ENCODE measurements at regions not wholly inside any gene's neighbourhood (a gene's known extent, or its start where the extent isn't known, plus 50 kb on each side); places are given as distances from the start of the nearest gene placed in this dataset.

- TF ChIP-seq, protein P1, sequence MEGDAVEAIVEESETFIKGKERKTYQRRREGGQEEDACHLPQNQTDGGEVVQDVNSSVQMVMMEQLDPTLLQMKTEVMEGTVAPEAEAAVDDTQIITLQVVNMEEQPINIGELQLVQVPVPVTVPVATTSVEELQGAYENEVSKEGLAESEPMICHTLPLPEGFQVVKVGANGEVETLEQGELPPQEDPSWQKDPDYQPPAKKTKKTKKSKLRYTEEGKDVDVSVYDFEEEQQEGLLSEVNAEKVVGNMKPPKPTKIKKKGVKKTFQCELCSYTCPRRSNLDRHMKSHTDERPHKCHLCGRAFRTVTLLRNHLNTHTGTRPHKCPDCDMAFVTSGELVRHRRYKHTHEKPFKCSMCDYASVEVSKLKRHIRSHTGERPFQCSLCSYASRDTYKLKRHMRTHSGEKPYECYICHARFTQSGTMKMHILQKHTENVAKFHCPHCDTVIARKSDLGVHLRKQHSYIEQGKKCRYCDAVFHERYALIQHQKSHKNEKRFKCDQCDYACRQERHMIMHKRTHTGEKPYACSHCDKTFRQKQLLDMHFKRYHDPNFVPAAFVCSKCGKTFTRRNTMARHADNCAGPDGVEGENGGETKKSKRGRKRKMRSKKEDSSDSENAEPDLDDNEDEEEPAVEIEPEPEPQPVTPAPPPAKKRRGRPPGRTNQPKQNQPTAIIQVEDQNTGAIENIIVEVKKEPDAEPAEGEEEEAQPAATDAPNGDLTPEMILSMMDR (IDR thresholded peaks at IDR 0.05; ENCODE audit: insufficient read depth, low read length, poor library complexity, severe bottlenecking), result no peak
- Histone ChIP-seq H3K27me3 (ENCODE audit: control insufficient read depth, insufficient read depth, low read length) (no peaks in the 10 kb centered on the region), H3K4me3 (ENCODE audit: low read depth, low read length) (no peak overlapping the region), H3K36me3 (ENCODE audit: control insufficient read depth, insufficient read depth, low read length) (no peaks in the 10 kb centered on the region)
- DNase-seq (ENCODE audit: low read depth), result no peak
Observed at GRCh38 chr18:65081786-65082185, 669.0 kb upstream of the CDH7 start.

- Histone ChIP-seq H3K27me3 (ENCODE audit: control insufficient read depth, insufficient read depth, low read length) (no peaks in the 10 kb centered on the region), H3K36me3 (ENCODE audit: control insufficient read depth, insufficient read depth, low read length) (no peaks in the 10 kb centered on the region), H3K4me3 (ENCODE audit: low read depth, low read length) (no peak overlapping the region)
- DNase-seq (ENCODE audit: low read depth), result no peak
- TF ChIP-seq, protein P1 (IDR thresholded peaks at IDR 0.05; ENCODE audit: insufficient read depth, low read length, poor library complexity, severe bottlenecking), result no peak
Observed at GRCh38 chr18:65073060-65073550, 677.7 kb upstream of the CDH7 start.

- TF ChIP-seq, protein P1 (IDR thresholded peaks at IDR 0.05; ENCODE audit: insufficient read depth, low read length, poor library complexity, severe bottlenecking), result no peak
- H3K27me3 ChIP-seq (ENCODE audit: control insufficient read depth, insufficient read depth, low read length), result no peaks in the 10 kb centered on the region
- no peaks in the 10 kb centered on the region for H3K36me3 ChIP-seq (ENCODE audit: control insufficient read depth, insufficient read depth, low read length)
- no peak overlapping the region for H3K4me3 ChIP-seq (ENCODE audit: low read depth, low read length)
- no peak for DNase-seq (ENCODE audit: low read depth)
Observed at GRCh38 chr18:65057439-65058083, 693.3 kb upstream of the CDH7 start.

GRCh38 chr18:65056575-65056974 is 694.2 kb upstream of the CDH7 start:
- Histone ChIP-seq H3K27me3 (ENCODE audit: control insufficient read depth, insufficient read depth, low read length) (no peaks in the 10 kb centered on the region), H3K4me3 (ENCODE audit: low read depth, low read length) (no peak overlapping the region), H3K36me3 (ENCODE audit: control insufficient read depth, insufficient read depth, low read length) (no peaks in the 10 kb centered on the region)
- no peak for DNase-seq (ENCODE audit: low read depth)
- TF ChIP-seq, protein P1 (IDR thresholded peaks at IDR 0.05; ENCODE audit: insufficient read depth, low read length, poor library complexity, severe bottlenecking), result no peak

DNA sequence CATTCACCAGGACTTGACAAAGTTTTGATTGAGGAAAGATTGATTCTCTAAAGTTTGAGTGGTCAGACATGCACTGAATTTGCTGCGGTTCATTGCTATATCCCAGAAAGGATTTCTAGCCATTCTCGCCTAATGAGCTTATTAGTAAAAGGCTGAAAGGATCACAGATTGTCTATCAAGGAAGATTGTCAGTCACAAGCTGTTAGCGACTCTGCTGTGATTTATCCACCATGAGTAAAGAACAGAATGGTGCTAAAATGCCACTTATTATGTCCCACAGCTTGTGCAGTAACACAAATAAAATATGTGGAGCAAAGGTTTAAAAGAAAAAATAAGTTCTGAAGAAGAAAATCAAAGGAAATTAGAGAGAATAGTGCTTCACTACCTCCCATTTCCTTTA is 701.2 kb upstream of the CDH7 start:
- TF ChIP-seq, protein P1 (IDR thresholded peaks at IDR 0.05; ENCODE audit: insufficient read depth, low read length, poor library complexity, severe bottlenecking), result no peak
- no peaks in the 10 kb centered on the region for H3K36me3 ChIP-seq (ENCODE audit: control insufficient read depth, insufficient read depth, low read length)
- H3K27me3 ChIP-seq (ENCODE audit: control insufficient read depth, insufficient read depth, low read length), result no peaks in the 10 kb centered on the region
- DNase-seq (ENCODE audit: low read depth), result no peak
- no peak overlapping the region for H3K4me3 ChIP-seq (ENCODE audit: low read depth, low read length)

DNA sequence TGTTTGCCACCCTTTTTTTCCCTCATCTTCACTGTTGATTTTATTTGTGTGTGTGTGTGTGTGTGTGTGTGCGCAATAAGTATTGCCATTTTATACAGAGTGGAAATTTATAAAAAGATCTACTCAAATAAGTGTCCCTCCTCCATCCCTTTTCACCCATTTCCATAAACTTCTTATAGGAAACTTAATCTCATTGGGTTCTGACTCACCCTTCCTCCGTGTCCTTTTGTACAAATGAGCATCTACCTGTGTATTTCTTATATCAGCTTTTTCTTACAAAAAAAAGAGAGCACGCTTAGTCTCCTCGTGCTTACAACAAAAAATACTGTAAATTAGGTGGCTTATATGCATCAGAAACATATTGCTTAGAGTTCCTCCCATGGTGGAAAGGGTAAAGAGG is 711.2 kb upstream of the CDH7 start:
- no peaks in the 10 kb centered on the region for H3K36me3 ChIP-seq (ENCODE audit: control insufficient read depth, insufficient read depth, low read length)
- TF ChIP-seq, protein P1 (IDR thresholded peaks at IDR 0.05; ENCODE audit: insufficient read depth, low read length, poor library complexity, severe bottlenecking), result no peak
- H3K27me3 ChIP-seq (ENCODE audit: control insufficient read depth, insufficient read depth, low read length), result no peaks in the 10 kb centered on the region
- H3K4me3 ChIP-seq (ENCODE audit: low read depth, low read length), result no peak overlapping the region
- DNase-seq (ENCODE audit: low read depth), result no peak

Measured in kidney epithelial cell (primary cell).